ENCODE measurements at regions not wholly inside any gene's neighbourhood (a gene's known extent, or its start where the extent isn't known, plus 50 kb on each side); places are given as distances from the start of the nearest gene placed in this dataset.

DNA sequence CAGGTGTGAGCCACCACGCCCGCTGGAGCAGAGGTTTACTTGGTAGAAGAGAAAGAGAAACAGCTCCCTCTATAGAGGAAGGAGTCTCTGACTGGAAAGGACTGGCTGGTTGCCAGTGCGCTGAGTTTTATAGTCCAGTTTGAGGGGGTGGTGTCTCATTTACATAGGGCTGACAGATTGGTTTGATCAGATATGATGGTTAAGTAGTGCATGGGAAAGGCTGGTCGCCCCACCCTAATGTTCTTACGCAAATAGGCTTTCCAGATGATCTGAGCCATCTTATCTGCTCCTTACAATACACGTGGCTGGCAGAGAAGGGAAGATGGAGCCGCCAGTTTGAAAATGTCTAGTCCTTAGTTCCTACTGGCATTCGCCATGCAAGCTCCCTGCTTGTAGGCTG lies 439.5 kb downstream of the NAF1 start:
- DNase-seq, result no peak

- DNase-seq, result no peak
These were observed 451.3 kb downstream of the NAF1 start for GRCh38 chr4:162715401-162715800.

DNA sequence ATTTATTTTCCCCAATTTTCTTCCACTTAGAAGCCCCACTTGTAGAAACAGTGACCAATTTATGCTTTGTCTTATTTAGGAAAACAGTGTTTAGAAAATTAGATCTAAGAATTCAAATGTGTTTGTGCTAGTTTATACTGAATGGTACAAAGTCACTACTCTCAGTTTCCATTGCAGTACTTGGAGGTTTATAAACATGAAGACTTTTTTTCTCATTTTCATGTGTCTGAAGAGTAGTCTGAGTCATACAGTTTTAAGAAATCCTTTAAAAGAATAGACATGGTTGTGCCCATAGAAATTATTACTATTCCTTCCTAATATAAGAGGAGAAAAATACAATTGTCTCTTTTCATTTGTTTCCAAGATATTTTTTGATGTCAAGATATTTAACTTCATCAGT lies 458.7 kb downstream of the NAF1 start:
- no peak for DNase-seq

DNA sequence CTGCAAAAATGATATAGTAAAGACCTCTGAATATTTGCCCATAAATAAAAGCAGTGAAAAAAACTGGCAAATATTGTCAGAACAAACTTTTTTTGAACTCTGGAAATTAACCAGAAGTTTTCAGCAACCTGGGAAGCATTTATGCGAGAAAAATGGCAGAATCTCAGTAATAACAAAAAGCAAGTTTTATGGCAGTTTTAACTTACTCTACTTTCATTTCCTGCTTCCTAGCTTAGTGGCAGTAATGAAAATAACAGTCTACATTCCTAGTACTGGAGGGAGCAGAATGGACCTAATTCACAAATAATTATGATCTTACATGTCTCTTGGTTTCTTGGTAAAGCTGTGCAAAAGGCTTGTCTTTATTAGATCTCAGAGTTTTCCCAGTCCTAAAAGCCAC lies 460.1 kb downstream of the NAF1 start:
- no peak for DNase-seq

GRCh38 chr4:162706051-162706450 lies 460.6 kb downstream of the NAF1 start:
- DNase-seq, result no peak

DNA sequence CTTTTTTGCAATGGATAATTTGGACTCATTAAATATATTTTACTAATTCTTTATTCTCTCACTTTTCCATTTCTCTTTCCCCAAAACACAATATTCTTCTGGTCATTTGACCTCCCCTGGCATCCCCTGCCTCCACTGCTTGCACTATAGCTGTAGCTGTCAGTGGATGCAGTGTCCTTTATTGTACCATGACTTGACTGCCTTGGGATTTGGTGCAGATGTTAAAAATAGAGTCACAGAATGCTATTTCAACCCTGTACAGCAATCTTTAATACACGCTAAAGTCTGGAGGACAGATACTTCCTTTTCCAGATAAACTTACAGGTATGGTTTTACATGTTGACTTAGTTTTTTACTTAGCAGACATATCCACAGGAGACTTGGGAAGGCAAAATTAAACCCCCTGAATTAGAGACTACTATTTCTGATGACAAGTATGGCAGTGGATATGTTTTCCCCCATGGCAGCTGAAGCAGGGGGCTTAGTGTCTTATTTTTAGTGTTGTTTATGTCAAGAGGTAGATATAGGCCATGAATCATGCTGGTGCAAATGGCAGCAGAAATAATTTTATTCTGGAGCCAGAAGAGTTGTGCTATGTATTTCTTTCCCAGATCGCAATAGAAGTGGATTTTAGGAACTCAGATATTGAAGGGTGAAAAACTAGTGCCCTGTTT lies 461.4 kb downstream of the NAF1 start:
- no peak for DNase-seq

GRCh38 chr4:162700815-162701361 lies 465.8 kb downstream of the NAF1 start:
- no peak for DNase-seq

DNA sequence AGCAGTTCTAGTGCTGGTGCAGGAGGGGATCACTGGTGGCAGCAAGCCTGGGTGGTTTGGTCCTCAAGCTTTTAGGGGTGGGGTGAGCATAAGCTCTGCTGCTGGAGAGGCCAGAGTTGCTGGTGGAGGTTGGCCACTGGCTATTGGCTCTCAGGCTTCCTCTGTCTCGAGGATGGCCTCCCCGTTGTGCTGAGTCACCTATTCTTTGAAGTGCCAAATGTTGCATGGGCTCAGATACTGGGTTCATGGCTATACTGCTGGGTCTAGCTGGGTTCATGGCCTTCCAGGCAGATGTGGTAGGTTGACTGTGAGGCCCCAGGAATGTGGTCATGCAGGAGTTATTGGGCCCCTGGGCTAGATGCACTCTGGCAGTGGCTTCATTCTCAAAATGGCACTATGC lies 466.3 kb downstream of the NAF1 start:
- DNase-seq, result no peak

- no peak for DNase-seq
These were observed 467.1 kb downstream of the NAF1 start for GRCh38 chr4:162699629-162700028.

GRCh38 chr4:162685410-162685809 lies 481.3 kb downstream of the NAF1 start:
- DNase-seq, result no peak

- DNase-seq, result no peak
These were observed 481.7 kb downstream of the NAF1 start for GRCh38 chr4:162684998-162685397.

- DNase-seq, result no peak
These were observed 482.4 kb downstream of the NAF1 start for GRCh38 chr4:162684371-162684700.

- no peak for DNase-seq
These were observed 482.9 kb downstream of the NAF1 start for GRCh38 chr4:162683659-162684370.

GRCh38 chr4:162682651-162683050 lies 484.0 kb downstream of the NAF1 start:
- no peak for DNase-seq

DNA sequence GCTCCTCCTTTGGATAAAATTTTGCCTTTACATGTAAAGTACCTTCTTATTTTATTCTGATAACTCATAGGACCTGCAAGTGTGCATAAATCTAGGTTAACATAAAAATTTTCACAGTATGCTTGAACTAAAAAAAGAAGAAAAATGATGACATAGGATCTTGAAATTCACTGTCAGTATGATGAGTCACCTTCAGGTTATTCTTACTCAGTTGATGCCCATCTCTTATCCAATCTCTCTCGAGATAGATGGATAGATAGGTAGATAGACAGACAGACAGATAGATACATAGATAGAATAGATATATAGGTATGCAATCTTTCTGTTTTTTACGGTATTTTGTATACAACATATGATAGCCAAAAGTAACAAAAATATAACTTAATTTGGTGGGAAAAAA lies 485.5 kb downstream of the NAF1 start:
- DNase-seq, result no peak

DNA sequence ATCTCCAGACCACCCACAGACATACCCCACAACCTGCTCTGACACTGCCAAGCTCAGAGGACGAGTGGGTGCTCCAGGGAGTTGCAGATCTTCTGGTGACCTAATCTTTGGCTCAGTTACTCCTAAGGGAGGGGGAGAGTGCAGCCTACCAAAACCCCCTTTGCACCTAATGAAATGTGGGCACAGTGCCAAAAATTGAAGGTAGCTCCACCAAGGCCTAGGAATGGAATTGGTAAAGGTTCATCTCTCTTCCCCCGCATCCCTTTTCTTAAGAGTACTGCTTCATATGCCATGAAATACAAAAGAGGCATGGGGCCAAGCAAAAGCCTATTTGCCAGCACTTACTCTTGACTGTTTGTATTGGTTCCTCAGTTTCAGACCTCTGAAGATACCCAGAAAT lies 491.0 kb downstream of the NAF1 start:
- DNase-seq, result no peak

DNA sequence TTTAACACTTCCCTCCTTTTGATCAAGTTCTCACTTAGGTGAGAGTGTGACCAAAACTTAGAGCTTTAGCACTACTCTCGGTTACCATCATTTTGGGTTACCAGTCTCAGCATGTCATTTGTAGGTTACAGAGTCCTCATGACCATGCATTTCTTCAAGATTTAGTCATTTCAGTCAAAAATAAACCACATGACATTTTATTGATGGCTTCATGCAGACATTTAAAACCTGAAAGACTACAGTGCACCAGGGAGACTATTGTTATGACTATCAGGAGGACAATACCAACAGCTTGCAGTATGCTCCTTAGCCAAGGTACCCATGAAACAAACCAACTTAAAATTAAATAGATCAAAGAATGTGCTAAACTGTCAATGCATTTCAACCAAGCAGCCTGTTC lies 498.1 kb upstream of the FSTL5 start:
- no peak for DNase-seq

DNA sequence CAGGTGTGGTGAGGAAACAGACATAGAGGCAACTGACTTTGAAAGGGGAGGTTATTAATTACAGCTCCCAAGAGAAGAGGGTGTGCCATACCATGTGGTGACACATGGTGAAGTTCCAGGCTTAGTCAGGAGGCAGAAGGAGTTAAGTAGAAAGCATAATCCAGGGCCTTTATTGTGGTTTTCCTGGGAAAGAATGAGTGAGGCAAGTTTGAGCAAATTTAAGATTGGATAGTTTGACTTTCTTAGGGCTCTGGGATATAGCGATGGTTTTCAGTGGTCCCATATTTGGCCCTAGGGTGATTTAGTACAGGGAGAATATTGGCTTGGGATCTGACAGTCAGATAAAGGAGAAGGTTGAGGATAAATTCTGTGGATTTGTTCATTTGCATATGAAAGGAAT lies 495.9 kb upstream of the FSTL5 start:
- no peak for DNase-seq

DNA sequence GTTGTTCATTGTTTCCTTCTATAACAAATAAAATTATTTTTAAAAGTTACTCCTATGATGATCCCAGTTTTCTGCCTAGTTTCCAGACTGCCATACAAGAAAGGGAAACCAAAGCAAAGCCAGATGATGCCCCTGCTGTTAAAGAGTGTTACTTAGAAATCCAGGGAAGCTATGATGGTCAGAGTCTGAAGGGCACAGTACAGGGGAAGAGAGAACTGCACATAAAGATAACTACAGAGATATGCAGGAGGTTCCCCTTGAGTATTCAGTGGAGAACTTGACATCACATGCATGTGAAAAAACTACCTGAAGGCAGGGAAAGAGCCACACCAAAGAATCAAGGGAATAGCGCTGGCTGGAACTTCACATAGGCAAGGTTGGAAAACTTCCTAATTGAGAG lies 494.2 kb upstream of the FSTL5 start:
- DNase-seq, result no peak

- DNase-seq, result no peak
These were observed 486.4 kb upstream of the FSTL5 start for GRCh38 chr4:162650166-162650565.

DNA sequence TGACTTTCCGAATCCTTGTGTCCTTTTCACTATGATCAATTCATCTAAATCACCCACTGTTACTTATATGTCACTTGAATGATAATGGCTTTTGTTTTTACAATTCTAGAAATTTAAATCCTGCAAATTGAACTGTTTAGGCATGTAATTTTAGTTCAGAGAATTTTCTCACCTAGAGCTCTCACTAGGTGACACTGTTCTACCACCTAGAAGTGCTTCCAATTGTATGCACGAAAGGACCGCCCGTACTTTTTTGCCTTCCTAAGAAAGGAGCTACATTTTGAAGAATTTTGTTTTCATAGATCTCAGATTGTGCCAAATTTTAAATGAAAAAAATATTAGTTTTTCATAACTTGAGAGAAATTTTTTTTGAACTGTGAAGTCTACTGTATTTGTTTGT lies 481.6 kb upstream of the FSTL5 start:
- no peak for DNase-seq

DNA sequence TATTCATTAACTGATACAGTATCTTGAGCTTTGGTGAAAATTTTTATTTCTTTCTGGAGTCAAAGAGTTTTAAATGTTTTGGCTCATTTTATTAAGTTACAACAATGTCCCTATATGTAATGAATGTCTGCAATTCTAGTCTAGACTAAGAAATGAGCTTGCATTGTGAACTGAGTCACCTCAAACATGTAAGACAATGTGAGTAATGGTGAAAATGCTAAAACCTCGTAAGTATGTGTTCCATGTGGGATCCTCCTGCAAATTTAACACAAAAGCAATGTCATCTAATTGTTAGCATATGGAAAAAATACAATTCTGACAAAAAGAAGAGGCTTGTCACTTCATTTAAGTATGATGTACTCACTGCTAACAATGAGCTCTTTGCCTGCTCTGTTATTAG lies 480.5 kb upstream of the FSTL5 start:
- DNase-seq, result no peak

DNA sequence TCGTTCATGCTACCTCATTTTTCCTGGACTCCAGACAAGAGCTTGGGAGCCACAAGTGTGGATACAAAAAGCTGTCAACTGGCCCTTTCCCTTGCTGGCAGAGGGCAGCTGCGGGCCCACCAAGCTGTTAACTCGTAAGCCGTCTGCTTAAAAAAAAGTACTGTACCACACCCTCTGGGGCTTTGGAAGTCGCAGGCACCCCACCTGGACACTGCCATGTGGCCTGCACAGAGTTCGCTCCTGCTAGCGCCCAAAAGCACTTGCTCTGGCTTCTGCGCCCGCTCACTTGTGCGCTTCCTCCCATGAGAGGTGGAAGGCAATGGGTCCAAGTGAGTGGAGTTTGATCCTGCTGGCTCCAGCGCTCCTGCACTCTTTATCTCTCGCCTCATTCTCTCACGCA lies 476.4 kb upstream of the FSTL5 start:
- no peak for DNase-seq

DNA sequence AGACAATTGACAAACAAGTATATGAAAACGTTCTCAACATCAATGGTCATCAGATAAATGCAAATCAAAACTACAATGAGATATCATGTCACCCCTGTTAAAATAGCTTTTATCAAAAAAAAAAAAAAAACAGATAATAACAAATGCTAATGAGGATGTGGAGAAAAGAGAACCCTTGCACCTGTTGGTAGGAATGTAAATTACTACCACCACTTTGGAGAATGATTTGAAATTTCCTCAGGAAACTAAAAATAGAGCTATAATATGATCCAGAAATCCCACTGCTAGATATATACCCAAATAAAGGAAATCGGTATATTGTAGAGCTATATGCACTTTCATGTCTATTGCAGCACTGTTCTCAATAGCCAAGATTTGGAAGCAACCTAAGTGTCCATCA lies 470.6 kb upstream of the FSTL5 start:
- DNase-seq, result no peak

- no peak for DNase-seq
These were observed 458.9 kb upstream of the FSTL5 start for GRCh38 chr4:162622664-162623063.

All from DMS153 (cell line).